ENCODE measurements at regions not wholly inside any gene's neighbourhood (a gene's known extent, or its start where the extent isn't known, plus 50 kb on each side); places are given as distances from the start of the nearest gene placed in this dataset.

GRCh38 chr10:113284635-113285034 lies 268.2 kb upstream of the HABP2 start:
- TF ChIP-seq CTCF (IDR thresholded peaks at IDR 0.05) (no peak), POLR2A (IDR thresholded peaks at IDR 0.05) (no peak)
